HG03354 (cell line): ENCODE measurements at regions not wholly inside any gene's neighbourhood (a gene's known extent, or its start where the extent isn't known, plus 50 kb on each side); places are given as distances from the start of the nearest gene placed in this dataset.
"Not testable (repeated sequence)": the region's sequence is repeated elsewhere in the genome, so short reads cannot be mapped to it uniquely, and the experiment has no call there.

Source experiments
- ATAC-seq: cut with Tn5 transposase; IDR thresholded peaks from one replicate; pipeline ENCODE4 v1.9.1; 2021; ENCODE audit warnings: mild to moderate bottlenecking; ENCODE audit not compliant: unreplicated experiment, poor library complexity, severe bottlenecking

GRCh38 chr16:48817032-48817431 lies 207.1 kb upstream of the N4BP1 start:
- no peak for ATAC-seq

- no peak for ATAC-seq
Observed at GRCh38 chr16:48816393-48816792, 206.4 kb upstream of the N4BP1 start.

- no peak for ATAC-seq
Observed at GRCh38 chr16:48814994-48815393, 205.0 kb upstream of the N4BP1 start.

- ATAC-seq = no peak
Observed at GRCh38 chr16:48813485-48813884, 203.5 kb upstream of the N4BP1 start.

GRCh38 chr16:48812856-48813255 lies 202.9 kb upstream of the N4BP1 start:
- ATAC-seq = no peak

GRCh38 chr16:48811478-48811877 lies 201.5 kb upstream of the N4BP1 start:
- no peak for ATAC-seq

GRCh38 chr16:48810803-48811453 lies 200.9 kb upstream of the N4BP1 start:
- ATAC-seq = no peak

GRCh38 chr16:48810436-48810802 lies 200.4 kb upstream of the N4BP1 start:
- no peak for ATAC-seq

GRCh38 chr16:48790151-48790550 lies 180.2 kb upstream of the N4BP1 start:
- ATAC-seq = no peak

- ATAC-seq = no peak
Observed at GRCh38 chr16:48788475-48788874, 178.5 kb upstream of the N4BP1 start.

GRCh38 chr16:48745541-48745940 lies 135.6 kb upstream of the N4BP1 start:
- no peak for ATAC-seq

GRCh38 chr16:48740964-48741363 lies 131.0 kb upstream of the N4BP1 start:
- no peak for ATAC-seq

GRCh38 chr16:48734220-48734619 lies 124.2 kb upstream of the N4BP1 start:
- ATAC-seq = no peak

- no peak for ATAC-seq
Observed at GRCh38 chr16:48704710-48705109, 94.7 kb upstream of the N4BP1 start.

GRCh38 chr16:48687421-48688038 lies 77.5 kb upstream of the N4BP1 start:
- peak; percentile 94 for ATAC-seq

GRCh38 chr16:48684148-48684547 lies 74.2 kb upstream of the N4BP1 start:
- ATAC-seq = no peak

- ATAC-seq = no peak
Observed at GRCh38 chr16:48682971-48683370, 73.0 kb upstream of the N4BP1 start.

GRCh38 chr16:48681520-48681919 lies 71.5 kb upstream of the N4BP1 start:
- ATAC-seq = no peak

GRCh38 chr16:48680881-48681280 lies 70.9 kb upstream of the N4BP1 start:
- ATAC-seq = no peak

GRCh38 chr16:48676836-48677235 lies 66.9 kb upstream of the N4BP1 start:
- ATAC-seq = no peak

- not testable (repeated sequence) for ATAC-seq
Observed at GRCh38 chr16:48668184-48668583, 58.2 kb upstream of the N4BP1 start.

- no peak for ATAC-seq
Observed at GRCh38 chr16:48659940-48660339, 50.0 kb upstream of the N4BP1 start.
